ENCODE measurements at regions not wholly inside any gene's neighbourhood (a gene's known extent, or its start where the extent isn't known, plus 50 kb on each side); places are given as distances from the start of the nearest gene placed in this dataset.

- no peak overlapping the region for H3K27ac ChIP-seq (ENCODE audit: extremely low read length, insufficient read depth, low read length)
- no peak for DNase-seq (ENCODE audit: low spot score)
- no peaks in the 10 kb centered on the region for H3K36me3 ChIP-seq (replicated peaks in 1 of 2; ENCODE audit: control insufficient read depth in 1 of 2, insufficient read depth in 2 of 2, low read length in 2 of 2)
- no peak overlapping the region for H3K4me3 ChIP-seq (replicated peaks in 1 of 3; ENCODE audit: insufficient read depth in 1 of 3, low read depth in 2 of 3, low read length in 3 of 3)
- H3K27me3 ChIP-seq (ENCODE audit: control insufficient read depth in 1 of 2, insufficient read depth in 2 of 2, low read length in 2 of 2) = no peaks in the 10 kb centered on the region
- POLR2A ChIA-PET = no interaction called here
- H3K4me2 ChIP-seq (ENCODE audit: low read depth, low read length) = no peak overlapping the region
- no peak for TF ChIP-seq ARID2 (CRISPR knock-in tag; IDR thresholded peaks at IDR 0.05; ENCODE audit: borderline replicate concordance)
- no peak for TF ChIP-seq IKZF4 (CRISPR knock-in tag; IDR thresholded peaks at IDR 0.05; ENCODE audit: borderline replicate concordance, low read depth, not compliant biosample characterization)
- WGBS (ENCODE audit: low lambda C conversion rate) = 54% methylated on average over 4 of the region's 4 CpGs
- FAIRE-seq = no peak
- ATAC-seq = no peak
- H2AFZ ChIP-seq (ENCODE audit: low read length) = no peak overlapping the region
- intact Hi-C loops (cut with micrococcal nuclease; ENCODE audit: unreplicated experiment) = loop anchor here (10.0 kb wide), 1 partner anchor 56 kb away; no protein-coding TSS in a partner anchor
- H3K79me2 ChIP-seq (ENCODE audit: insufficient read depth, low read length) = no peaks in the 10 kb centered on the region
- H3K4me1 ChIP-seq (ENCODE audit: insufficient read depth, low read length) = no peaks in the 10 kb centered on the region
- no peak overlapping the region for H3K9ac ChIP-seq (ENCODE audit: insufficient read depth, low read depth, low read length)
- in situ Hi-C loops (cut with HindIII; ENCODE audit: extremely low pct_ligation_motif_present, low pct_unique_long_range_greater_than_20kb) = no loop called here
- H4K20me1 ChIP-seq (ENCODE audit: insufficient read depth, low read length) = no peaks in the 10 kb centered on the region
- BruUV-seq (replicated peaks) = no TSS peak
- no peaks in the 10 kb centered on the region for H3K9me3 ChIP-seq (ENCODE audit: low read length)
- CTCF ChIA-PET (ENCODE audit: low intra/inter-chr PET ratio, low total read pairs) = no interaction called here
These were observed 97.4 kb downstream of the TSPAN8 start for GRCh38 chr12:71060426-71060825.

GRCh38 chr12:71057330-71057729, 100.5 kb downstream of the TSPAN8 start:
- BruUV-seq (replicated peaks) = no TSS peak
- WGBS (ENCODE audit: low lambda C conversion rate) = 4% methylated on average over 2 of the region's 2 CpGs

More at GRCh38 chr12:71057330-71057729, 100.5 kb downstream of the TSPAN8 start:
- Histone ChIP-seq H3K4me2 (ENCODE audit: low read depth, low read length) (no peak overlapping the region), H3K9ac (ENCODE audit: insufficient read depth, low read depth, low read length) (no peak overlapping the region), H3K36me3 (replicated peaks in 1 of 2; ENCODE audit: control insufficient read depth in 1 of 2, insufficient read depth in 2 of 2, low read length in 2 of 2) (no peaks in the 10 kb centered on the region), H3K9me3 (ENCODE audit: low read length) (no peaks in the 10 kb centered on the region), H3K4me3 (replicated peaks in 1 of 3; ENCODE audit: insufficient read depth in 1 of 3, low read depth in 2 of 3, low read length in 3 of 3) (no peak overlapping the region), H2AFZ (ENCODE audit: low read length) (no peak overlapping the region), H4K20me1 (ENCODE audit: insufficient read depth, low read length) (no peaks in the 10 kb centered on the region), H3K27ac (ENCODE audit: extremely low read length, insufficient read depth, low read length) (no peak overlapping the region), H3K79me2 (ENCODE audit: insufficient read depth, low read length) (no peaks in the 10 kb centered on the region), H3K4me1 (ENCODE audit: insufficient read depth, low read length) (no peaks in the 10 kb centered on the region), H3K27me3 (ENCODE audit: control insufficient read depth in 1 of 2, insufficient read depth in 2 of 2, low read length in 2 of 2) (no peaks in the 10 kb centered on the region)
- in situ Hi-C loops (cut with HindIII; ENCODE audit: extremely low pct_ligation_motif_present, low pct_unique_long_range_greater_than_20kb) (no loop called here), intact Hi-C loops (cut with micrococcal nuclease; ENCODE audit: unreplicated experiment) (no loop called here)
- DNase-seq (ENCODE audit: low spot score) (no peak), FAIRE-seq (no peak), ATAC-seq (no peak)
- CTCF ChIA-PET (ENCODE audit: low intra/inter-chr PET ratio, low total read pairs) = no interaction called here
- POLR2A ChIA-PET = no interaction called here
- TF ChIP-seq ZNF597 (CRISPR knock-in tag; IDR thresholded peaks at IDR 0.05) = no peak
- no peak for TF ChIP-seq ZBTB8A (CRISPR knock-in tag; IDR thresholded peaks at IDR 0.05; ENCODE audit: borderline replicate concordance, low read depth)
- TF ChIP-seq ZNF20 (CRISPR knock-in tag; IDR thresholded peaks at IDR 0.05) = no peak
- no peak for TF ChIP-seq GMEB2 (CRISPR knock-in tag; IDR thresholded peaks at IDR 0.05; ENCODE audit: low read depth)
- TF ChIP-seq ZNF326 (CRISPR knock-in tag; IDR thresholded peaks at IDR 0.05; ENCODE audit: borderline replicate concordance) = no peak
- TF ChIP-seq NFIC (IDR thresholded peaks at IDR 0.05; ENCODE audit: low read length) = no peak
